B cell (primary cell): ENCODE measurements at regions not wholly inside any gene's neighbourhood (a gene's known extent, or its start where the extent isn't known, plus 50 kb on each side); places are given as distances from the start of the nearest gene placed in this dataset.

Experiments
- EZH2 ChIP-seq: IDR thresholded peaks from 2 replicates; pipeline ENCODE4 v1.6.1; 2012; ENCODE audit warnings: borderline replicate concordance, low read depth, mild to moderate bottlenecking, moderate library complexity, low read length; ENCODE audit not compliant: insufficient read depth, poor library complexity, severe bottlenecking
- TF ChIP-seq, protein P1 (sequence below): fragments of 200-600 bp; IDR thresholded peaks from one replicate; pipeline ENCODE4 v1.8.0; 2022; ENCODE audit warnings: antibody characterized with exemption, mild to moderate bottlenecking

DNA sequence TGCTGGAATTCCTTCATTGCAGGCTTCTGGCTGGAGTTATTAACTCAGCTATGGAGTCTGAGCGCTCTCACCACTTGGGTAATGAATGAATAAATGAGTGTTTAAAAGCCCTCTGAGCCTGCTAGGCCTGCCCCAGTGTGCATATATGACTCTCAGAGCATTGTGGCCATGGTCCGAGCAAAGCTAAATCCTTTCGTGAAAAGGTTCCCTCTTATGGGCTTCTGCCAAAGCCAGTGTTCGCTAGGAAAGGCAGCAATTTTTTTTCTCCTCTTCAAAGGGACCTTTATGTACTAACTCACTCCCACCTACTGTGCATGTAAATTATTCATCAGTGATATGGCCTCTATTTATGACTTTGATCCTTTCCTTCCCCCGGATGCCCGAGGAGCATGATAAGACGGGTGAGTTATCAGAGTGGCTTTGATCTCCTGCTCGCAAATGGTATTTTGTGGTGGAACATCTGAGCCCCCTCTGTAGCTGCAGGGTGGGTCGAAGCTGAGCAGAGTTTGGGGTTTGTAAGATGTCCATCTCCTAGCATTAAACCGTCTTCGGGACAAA lies 88.6 kb downstream of the LINC00237 start:
- TF ChIP-seq, protein P1, sequence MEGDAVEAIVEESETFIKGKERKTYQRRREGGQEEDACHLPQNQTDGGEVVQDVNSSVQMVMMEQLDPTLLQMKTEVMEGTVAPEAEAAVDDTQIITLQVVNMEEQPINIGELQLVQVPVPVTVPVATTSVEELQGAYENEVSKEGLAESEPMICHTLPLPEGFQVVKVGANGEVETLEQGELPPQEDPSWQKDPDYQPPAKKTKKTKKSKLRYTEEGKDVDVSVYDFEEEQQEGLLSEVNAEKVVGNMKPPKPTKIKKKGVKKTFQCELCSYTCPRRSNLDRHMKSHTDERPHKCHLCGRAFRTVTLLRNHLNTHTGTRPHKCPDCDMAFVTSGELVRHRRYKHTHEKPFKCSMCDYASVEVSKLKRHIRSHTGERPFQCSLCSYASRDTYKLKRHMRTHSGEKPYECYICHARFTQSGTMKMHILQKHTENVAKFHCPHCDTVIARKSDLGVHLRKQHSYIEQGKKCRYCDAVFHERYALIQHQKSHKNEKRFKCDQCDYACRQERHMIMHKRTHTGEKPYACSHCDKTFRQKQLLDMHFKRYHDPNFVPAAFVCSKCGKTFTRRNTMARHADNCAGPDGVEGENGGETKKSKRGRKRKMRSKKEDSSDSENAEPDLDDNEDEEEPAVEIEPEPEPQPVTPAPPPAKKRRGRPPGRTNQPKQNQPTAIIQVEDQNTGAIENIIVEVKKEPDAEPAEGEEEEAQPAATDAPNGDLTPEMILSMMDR = no peak
- no peak for TF ChIP-seq EZH2
